Fibroblast of lung (primary cell): ENCODE measurements at regions not wholly inside any gene's neighbourhood (a gene's known extent, or its start where the extent isn't known, plus 50 kb on each side); places are given as distances from the start of the nearest gene placed in this dataset.

Experiments
- DNase-seq, 2 donors: peaks; one replicate each; pipeline versions ENCODE4 v3.0.0 to v3.0.0-alpha.2; 2010; ENCODE audit warnings: low read depth in 2 of 2
- H2AFZ ChIP-seq: 2 replicates; pipeline ENCODE4 v1.5.1; 2012; ENCODE audit warnings: low read length, control low read depth, inconsistent platforms
- H3K27ac ChIP-seq: 2 replicates; pipeline ENCODE4 v1.5.1; 2011; ENCODE audit warnings: low read length, control low read depth; ENCODE audit not compliant: insufficient read depth
- H3K27me3 ChIP-seq: 2 replicates; pipeline ENCODE4 v1.5.1; 2011; ENCODE audit warnings: mild to moderate bottlenecking, low read length; ENCODE audit not compliant: control insufficient read depth, insufficient read depth
- H3K36me3 ChIP-seq: 2 replicates; pipeline ENCODE4 v1.5.1; 2011; ENCODE audit warnings: low read length; ENCODE audit not compliant: control insufficient read depth, insufficient read depth
- H3K4me1 ChIP-seq: 2 replicates; pipeline ENCODE4 v1.5.1; 2011; ENCODE audit warnings: low read length; ENCODE audit not compliant: control insufficient read depth, insufficient read depth; ENCODE audit errors: extremely low read depth
- H3K4me2 ChIP-seq: 2 replicates; pipeline ENCODE4 v1.5.1; 2011; ENCODE audit warnings: low read length, control low read depth; ENCODE audit not compliant: insufficient read depth; ENCODE audit errors: extremely low read depth
- H3K4me3 ChIP-seq, 4 experiments: fragments of 200-600 bp in 1 of 4; sonication (generic) in 1 of 4; replicated peaks in 1 of 4; 2 replicates each; pipeline ENCODE4 v1.5.1; 2011 to 2016; ENCODE audit warnings: low read length in 4 of 4, low read depth in 3 of 4, mild to moderate bottlenecking in 3 of 4, control low read depth in 2 of 4, inconsistent platforms in 1 of 4, mixed read lengths in 1 of 4; ENCODE audit not compliant: insufficient read depth in 1 of 4; ENCODE audit errors: control extremely low read depth in 1 of 4
- H3K79me2 ChIP-seq: 2 replicates; pipeline ENCODE4 v1.5.1; 2012; ENCODE audit warnings: mild to moderate bottlenecking, low read length, inconsistent platforms; ENCODE audit not compliant: control insufficient read depth, insufficient read depth
- H3K9ac ChIP-seq: 2 replicates; pipeline ENCODE4 v1.5.1; 2011; ENCODE audit warnings: mild to moderate bottlenecking, low read length, control low read depth; ENCODE audit not compliant: insufficient read depth
- H3K9me3 ChIP-seq: 2 replicates; pipeline ENCODE4 v1.5.1; 2012; ENCODE audit warnings: low read depth, low read length; ENCODE audit not compliant: control insufficient read depth, insufficient read depth
- H4K20me1 ChIP-seq: 2 replicates; pipeline ENCODE4 v1.5.1; 2011; ENCODE audit warnings: low read length; ENCODE audit not compliant: control insufficient read depth, insufficient read depth; ENCODE audit errors: extremely low read depth
- CTCF ChIP-seq, 2 donors: IDR thresholded peaks in 1 of 2; conservative IDR thresholded peaks in 1 of 2; 1 replicate in 1 of 2; 2 replicates in 1 of 2; pipeline ENCODE4 v1.5.1; 2011 to 2012; ENCODE audit warnings: low read length in 2 of 2, control low read depth in 1 of 2, inconsistent platforms in 1 of 2, low read depth in 1 of 2, mild to moderate bottlenecking in 1 of 2
- EZH2 ChIP-seq: IDR thresholded peaks from 2 replicates; pipeline ENCODE4 v1.5.1; 2012; ENCODE audit warnings: low read length, control low read depth, mild to moderate bottlenecking; ENCODE audit errors: missing control alignments

- Histone ChIP-seq H3K4me1 (no peaks in the 10 kb centered on the region), H3K9me3 (no peaks in the 10 kb centered on the region), H3K27me3 (no peaks in the 10 kb centered on the region), H3K27ac (no peak overlapping the region), H3K9ac (no peak overlapping the region), H4K20me1 (no peaks in the 10 kb centered on the region), H3K4me2 (no peak overlapping the region), H3K36me3 (no peaks in the 10 kb centered on the region), H3K4me3 (no peak overlapping the region), H3K79me2 (no peaks in the 10 kb centered on the region), H2AFZ (no peak overlapping the region)
- no peak for TF ChIP-seq EZH2
- TF ChIP-seq CTCF (conservative IDR thresholded peaks at IDR 0.05 in 1 of 2, IDR thresholded peaks at IDR 0.05 in 1 of 2; ENCODE audit: low read depth in 1 of 2, low read length in 2 of 2): no peak
- DNase-seq: no peak
Measured at GRCh38 chr13:34878329-34878728, 63.7 kb upstream of the NBEA start.

DNA sequence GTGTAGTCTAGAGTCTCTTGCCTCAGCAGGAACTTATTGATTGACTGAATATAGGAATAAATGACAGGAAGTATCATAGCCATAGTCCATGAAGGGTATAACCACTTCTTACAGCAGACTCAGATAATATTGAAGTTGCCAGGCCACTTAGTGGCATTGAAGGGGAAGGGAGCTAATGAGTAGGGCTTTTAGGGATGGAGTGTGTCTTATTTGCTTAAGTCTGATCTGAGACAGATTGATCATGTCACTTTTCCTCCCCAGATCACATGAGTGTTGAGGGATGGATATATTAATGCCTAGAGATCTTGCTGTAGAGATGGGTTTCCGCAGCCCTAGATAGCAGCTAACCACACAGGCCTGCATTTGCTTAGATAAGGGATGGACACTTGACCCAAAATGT is 62.2 kb upstream of the NBEA start:
- no peak for TF ChIP-seq EZH2
- TF ChIP-seq CTCF (conservative IDR thresholded peaks at IDR 0.05 in 1 of 2, IDR thresholded peaks at IDR 0.05 in 1 of 2; ENCODE audit: low read depth in 1 of 2, low read length in 2 of 2): no peak
- Histone ChIP-seq H3K4me3 (no peak overlapping the region), H3K9ac (no peak overlapping the region), H3K4me1 (no peaks in the 10 kb centered on the region), H3K27ac (no peak overlapping the region), H3K79me2 (no peaks in the 10 kb centered on the region), H3K9me3 (no peaks in the 10 kb centered on the region), H3K4me2 (no peak overlapping the region), H4K20me1 (no peaks in the 10 kb centered on the region), H3K36me3 (no peaks in the 10 kb centered on the region), H3K27me3 (no peaks in the 10 kb centered on the region), H2AFZ (no peak overlapping the region)
- no peak for DNase-seq

DNA sequence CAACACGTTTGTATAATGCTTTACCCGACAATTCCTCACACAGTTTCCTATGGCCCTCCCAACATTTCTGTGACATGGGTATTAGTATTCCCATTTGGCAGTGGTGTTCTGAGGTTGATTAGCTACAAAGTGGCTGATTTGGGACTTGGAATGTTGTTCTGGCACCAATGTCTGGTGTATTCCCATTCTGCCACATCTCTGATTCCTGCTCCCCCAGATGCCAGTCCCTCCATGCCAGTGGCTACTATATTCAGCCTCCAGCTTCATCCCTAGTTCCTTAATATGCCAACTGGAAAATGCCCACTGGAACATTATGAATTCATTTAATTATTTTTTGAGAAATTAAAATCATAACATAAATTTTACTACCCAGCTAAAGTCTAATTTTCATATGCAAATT is 60.6 kb upstream of the NBEA start:
- Histone ChIP-seq H3K4me1 (no peaks in the 10 kb centered on the region), H3K9ac (no peak overlapping the region), H3K4me3 (no peak overlapping the region)

More for the DNA sequence above, 60.6 kb upstream of the NBEA start:
- H3K36me3 ChIP-seq: no peaks in the 10 kb centered on the region
- H2AFZ ChIP-seq: no peak overlapping the region
- no peak overlapping the region for H3K27ac ChIP-seq
- DNase-seq: no peak
- H3K79me2 ChIP-seq: no peaks in the 10 kb centered on the region
- H4K20me1 ChIP-seq: no peaks in the 10 kb centered on the region
- no peak overlapping the region for H3K4me2 ChIP-seq
- H3K27me3 ChIP-seq: no peaks in the 10 kb centered on the region
- H3K9me3 ChIP-seq: no peaks in the 10 kb centered on the region
- no peak for TF ChIP-seq EZH2
- no peak for TF ChIP-seq CTCF (conservative IDR thresholded peaks at IDR 0.05 in 1 of 2, IDR thresholded peaks at IDR 0.05 in 1 of 2; ENCODE audit: low read depth in 1 of 2, low read length in 2 of 2)
